CD8-positive, alpha-beta memory T cell (primary cell): ENCODE measurements at regions not wholly inside any gene's neighbourhood (a gene's known extent, or its start where the extent isn't known, plus 50 kb on each side); places are given as distances from the start of the nearest gene placed in this dataset.

Source experiments
- CTCF ChIA-PET: fragments of 350-600 bp; sonication (Branson Sonifier 250); formaldehyde crosslinking; loops from one replicate; lab custom pipeline; 2021; ENCODE audit warnings: antibody characterized with exemption; lab: Charles Lee
- POLR2A ChIA-PET: fragments of 350-600 bp; sonication (Branson Sonifier 250); formaldehyde crosslinking; loops from one replicate; lab custom pipeline; 2021; ENCODE audit warnings: antibody characterized with exemption; lab: Charles Lee
- DNase-seq, 5 donors: peaks; one replicate each; pipeline versions ENCODE4 v3.0.0 to v3.0.0-alpha.2; 2020 to 2022; ENCODE audit warnings: mixed read lengths in 1 of 5
- H3K27ac ChIP-seq: one replicate; pipeline ENCODE4 v1.7.0; 2013; ENCODE audit warnings: low read depth, mild to moderate bottlenecking, low read length, moderate library complexity
- H3K27me3 ChIP-seq: 2 replicates; pipeline ENCODE4 v1.7.0; 2013; ENCODE audit warnings: low read length, mild to moderate bottlenecking; ENCODE audit not compliant: insufficient read depth, poor library complexity, severe bottlenecking
- H3K36me3 ChIP-seq: 2 replicates; pipeline ENCODE4 v1.7.0; 2013; ENCODE audit warnings: mild to moderate bottlenecking, low read length, moderate library complexity; ENCODE audit not compliant: insufficient read depth
- H3K4me1 ChIP-seq: 2 replicates; pipeline ENCODE4 v1.7.0; 2013; ENCODE audit warnings: mild to moderate bottlenecking, low read length, moderate library complexity; ENCODE audit not compliant: insufficient read depth
- H3K4me3 ChIP-seq: 2 replicates; pipeline ENCODE4 v1.7.0; 2013; ENCODE audit warnings: mild to moderate bottlenecking, low read length
- H3K9me3 ChIP-seq: 2 replicates; pipeline ENCODE4 v1.7.0; 2013; ENCODE audit warnings: mild to moderate bottlenecking, low read length
- H3K27ac Mint-ChIP-seq, 8 donors: one replicate each; pipeline ENCODE4 v1.8.0; 2020 to 2021; ENCODE audit warnings: mixed read lengths in 8 of 8, mild to moderate bottlenecking in 6 of 8, inconsistent platforms in 3 of 8, moderate library complexity in 3 of 8
- H3K27me3 Mint-ChIP-seq, 2 donors: one replicate each; pipeline ENCODE4 v1.8.0; 2020 to 2021; ENCODE audit warnings: mixed read lengths in 2 of 2, mild to moderate bottlenecking in 1 of 2, moderate library complexity in 1 of 2
- H3K36me3 Mint-ChIP-seq, 3 donors: one replicate each; pipeline ENCODE4 v1.8.0; 2020 to 2021; ENCODE audit warnings: mixed read lengths in 3 of 3, inconsistent platforms in 1 of 3, mild to moderate bottlenecking in 1 of 3
- H3K4me1 Mint-ChIP-seq, 3 donors: one replicate each; pipeline ENCODE4 v1.8.0; 2020 to 2021; ENCODE audit warnings: mixed read lengths in 3 of 3, inconsistent platforms in 1 of 3, mild to moderate bottlenecking in 1 of 3
- H3K4me3 Mint-ChIP-seq, 7 donors: one replicate each; pipeline ENCODE4 v1.8.0; 2020 to 2021; ENCODE audit warnings: mixed read lengths in 7 of 7, mild to moderate bottlenecking in 6 of 7, moderate library complexity in 4 of 7, inconsistent platforms in 2 of 7
- H3K9me3 Mint-ChIP-seq, 5 donors: one replicate each; pipeline ENCODE4 v1.8.0; 2020 to 2022; ENCODE audit warnings: mixed read lengths in 5 of 5, mild to moderate bottlenecking in 3 of 5, moderate library complexity in 2 of 5, inconsistent platforms in 1 of 5

GRCh38 chr1:239858057-239858456, 233.6 kb upstream of the FMN2 start:
- H3K9me3 Mint-ChIP-seq: peaks cover 0 to 1% (median 0%) of the 10 kb centered on the region in 5 donors
- CTCF ChIA-PET: no interaction called here
- no peak for DNase-seq
- Histone ChIP-seq H3K4me3 (no peak overlapping the region), H3K27me3 (no peaks in the 10 kb centered on the region), H3K9me3 (no peaks in the 10 kb centered on the region), H3K36me3 (no peaks in the 10 kb centered on the region), H3K27ac (no peak overlapping the region), H3K4me1 (no peaks in the 10 kb centered on the region)
- H3K4me3 Mint-ChIP-seq: no peak overlapping the region
- no peaks in the 10 kb centered on the region for H3K4me1 Mint-ChIP-seq
- POLR2A ChIA-PET: no interaction called here
- H3K27ac Mint-ChIP-seq: no peak overlapping the region
- H3K27me3 Mint-ChIP-seq: no peaks in the 10 kb centered on the region
- H3K36me3 Mint-ChIP-seq: peaks cover 0 to 2% (median 0%) of the 10 kb centered on the region in 3 donors

GRCh38 chr1:239858529-239858928, 233.2 kb upstream of the FMN2 start:
- Histone ChIP-seq H3K27ac (no peak overlapping the region), H3K4me3 (no peak overlapping the region), H3K4me1 (no peaks in the 10 kb centered on the region), H3K9me3 (no peaks in the 10 kb centered on the region), H3K27me3 (no peaks in the 10 kb centered on the region), H3K36me3 (no peaks in the 10 kb centered on the region)
- ChIA-PET CTCF (no interaction called here), POLR2A (no interaction called here)
- Mint-ChIP-seq H3K4me3 (no peak overlapping the region), H3K27me3 (no peaks in the 10 kb centered on the region), H3K4me1 (no peaks in the 10 kb centered on the region), H3K27ac (no peak overlapping the region), H3K36me3 (peaks cover 0 to 2% (median 0%) of the 10 kb centered on the region in 3 donors), H3K9me3 (peaks cover 0 to 2% (median 0%) of the 10 kb centered on the region in 5 donors)
- no peak for DNase-seq

DNA sequence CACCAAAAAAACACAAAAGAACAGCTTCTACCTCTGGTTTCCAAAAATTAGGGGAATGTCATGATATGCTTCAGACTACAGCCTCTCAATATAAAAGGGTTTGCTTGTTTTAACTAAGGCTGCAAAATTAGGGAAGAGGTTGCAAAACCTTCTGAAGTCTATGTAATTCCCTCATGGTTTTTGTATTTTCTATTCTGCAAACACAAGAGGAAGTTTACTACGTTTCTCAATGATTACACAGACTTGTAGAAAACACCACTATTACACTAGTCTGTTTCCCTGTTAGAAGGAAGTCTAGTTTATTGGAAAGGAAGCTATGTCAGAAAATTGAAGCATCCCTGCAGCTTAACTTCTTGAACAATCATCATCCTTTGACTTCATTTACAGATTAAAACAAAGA, 229.7 kb upstream of the FMN2 start:
- H3K4me3 Mint-ChIP-seq: no peak overlapping the region
- Histone ChIP-seq H3K4me1 (no peaks in the 10 kb centered on the region), H3K4me3 (no peak overlapping the region), H3K27ac (no peak overlapping the region), H3K27me3 (no peaks in the 10 kb centered on the region), H3K9me3 (no peaks in the 10 kb centered on the region), H3K36me3 (no peaks in the 10 kb centered on the region)
- no peak for DNase-seq
- no peaks in the 10 kb centered on the region for H3K27me3 Mint-ChIP-seq
- no peaks in the 10 kb centered on the region for H3K4me1 Mint-ChIP-seq
- peaks cover 0 to 2% (median 0%) of the 10 kb centered on the region in 5 donors for H3K9me3 Mint-ChIP-seq
- no peaks in the 10 kb centered on the region for H3K36me3 Mint-ChIP-seq
- POLR2A ChIA-PET: no interaction called here
- CTCF ChIA-PET: no interaction called here
- H3K27ac Mint-ChIP-seq: no peak overlapping the region

DNA sequence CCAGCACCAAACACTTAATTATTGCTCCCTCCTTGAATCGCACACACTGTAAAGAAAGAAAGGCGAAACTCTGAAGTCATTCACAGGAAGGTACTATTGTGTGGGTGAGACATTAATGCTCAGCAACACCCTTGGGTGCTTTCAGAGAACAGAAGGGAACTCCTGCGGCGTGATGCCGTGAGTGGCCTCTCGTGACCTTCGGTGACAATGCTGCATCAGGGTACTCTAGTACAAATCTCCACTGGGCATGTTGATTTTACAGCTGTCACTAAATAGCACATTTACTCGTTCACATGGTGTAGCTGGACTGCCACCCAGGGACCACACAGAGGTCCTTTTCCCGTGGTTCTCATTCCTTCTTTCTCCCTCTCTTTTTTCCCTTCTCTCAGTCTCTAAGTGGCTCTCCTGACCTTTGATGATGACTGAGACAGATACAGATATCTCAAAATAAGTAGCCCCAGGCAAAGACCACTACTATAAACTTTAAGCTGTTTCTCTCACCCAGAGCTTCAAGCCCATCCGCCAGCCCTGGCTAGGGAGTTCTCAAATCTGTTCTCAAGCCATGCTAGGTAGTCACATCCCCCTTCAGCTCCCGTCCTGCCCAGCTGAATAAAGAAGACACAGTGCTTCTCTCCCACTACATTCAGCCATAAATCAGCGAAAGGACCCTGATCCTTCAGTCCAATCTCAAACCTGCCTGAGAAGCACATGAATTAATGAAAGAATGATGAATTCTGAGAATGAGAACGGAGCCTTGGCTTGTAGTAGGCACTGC, 223.4 kb upstream of the FMN2 start:
- Histone ChIP-seq H3K36me3 (no peaks in the 10 kb centered on the region), H3K4me3 (no peak overlapping the region), H3K9me3 (no peaks in the 10 kb centered on the region), H3K27me3 (no peaks in the 10 kb centered on the region), H3K27ac (no peak overlapping the region), H3K4me1 (no peaks in the 10 kb centered on the region)
- ChIA-PET POLR2A (interaction anchor here (0.6 kb wide), 1 partner anchor 281 kb away, joined by 3 read pairs; no protein-coding TSS in a partner anchor), CTCF (interaction anchor here (1.4 kb wide), 1 partner anchor 19 kb away, joined by 3 read pairs; no protein-coding TSS in a partner anchor)
- Mint-ChIP-seq H3K27me3 (no peaks in the 10 kb centered on the region), H3K36me3 (no peaks in the 10 kb centered on the region), H3K4me3 (no peak overlapping the region), H3K4me1 (no peaks in the 10 kb centered on the region), H3K9me3 (peaks cover 0 to 2% (median 0%) of the 10 kb centered on the region in 5 donors), H3K27ac (peak overlapping the region in 2 of 8 donors; percentile 1 to 58)
- DNase-seq: no peak

DNA sequence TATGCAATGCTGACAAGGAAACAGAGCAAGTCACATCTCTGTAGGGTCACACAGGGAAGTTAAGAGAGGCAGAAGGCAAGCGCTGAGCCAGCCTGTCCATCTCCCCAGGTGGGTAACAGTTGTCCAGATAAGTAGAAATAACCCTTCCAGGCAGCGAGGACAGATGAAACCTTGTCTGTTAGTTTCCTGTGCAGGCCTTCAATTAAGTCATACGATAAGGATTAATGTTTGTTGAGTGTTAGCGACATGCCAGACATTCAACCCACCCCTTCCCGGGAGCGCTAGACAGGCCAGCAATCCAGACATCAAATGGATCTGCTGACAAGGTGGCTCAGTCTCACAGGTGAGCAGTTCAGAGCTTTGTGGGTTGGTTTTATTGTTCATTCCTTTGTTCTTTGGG, 221.5 kb upstream of the FMN2 start:
- DNase-seq: no peak
- Mint-ChIP-seq H3K9me3 (no peaks in the 10 kb centered on the region), H3K27ac (no peak overlapping the region), H3K4me1 (no peaks in the 10 kb centered on the region), H3K36me3 (no peaks in the 10 kb centered on the region), H3K27me3 (no peaks in the 10 kb centered on the region), H3K4me3 (no peak overlapping the region)
- Histone ChIP-seq H3K4me1 (no peaks in the 10 kb centered on the region), H3K27me3 (no peaks in the 10 kb centered on the region), H3K36me3 (no peaks in the 10 kb centered on the region), H3K9me3 (no peaks in the 10 kb centered on the region), H3K4me3 (no peak overlapping the region), H3K27ac (no peak overlapping the region)
- CTCF ChIA-PET: no interaction called here
- POLR2A ChIA-PET: no interaction called here

DNA sequence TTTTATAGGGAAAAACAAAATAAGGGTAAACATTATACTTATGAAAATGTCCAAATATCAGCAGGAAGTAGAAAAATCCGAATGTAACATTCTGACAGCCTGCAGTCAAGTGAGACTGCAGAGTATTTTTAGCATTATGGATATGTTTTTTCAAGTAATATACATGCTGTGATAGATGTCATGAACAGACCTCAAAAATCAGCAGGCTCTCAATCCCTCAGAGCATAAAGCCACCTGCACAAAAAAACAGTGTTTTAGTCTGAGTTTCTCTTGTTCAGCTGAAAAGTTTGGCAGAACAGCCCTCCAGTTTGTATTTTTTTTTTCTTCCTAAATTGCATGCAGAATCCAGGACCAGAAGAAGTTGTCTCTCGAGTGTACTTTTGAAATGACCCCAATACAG, 219.1 kb upstream of the FMN2 start:
- Histone ChIP-seq H3K4me3 (no peak overlapping the region), H3K4me1 (no peaks in the 10 kb centered on the region), H3K27me3 (no peaks in the 10 kb centered on the region), H3K27ac (no peak overlapping the region), H3K9me3 (no peaks in the 10 kb centered on the region), H3K36me3 (no peaks in the 10 kb centered on the region)
- Mint-ChIP-seq H3K27ac (no peak overlapping the region), H3K36me3 (no peaks in the 10 kb centered on the region), H3K9me3 (no peaks in the 10 kb centered on the region), H3K27me3 (no peaks in the 10 kb centered on the region), H3K4me3 (no peak overlapping the region), H3K4me1 (no peaks in the 10 kb centered on the region)
- ChIA-PET CTCF (no interaction called here), POLR2A (no interaction called here)
- DNase-seq: no peak

DNA sequence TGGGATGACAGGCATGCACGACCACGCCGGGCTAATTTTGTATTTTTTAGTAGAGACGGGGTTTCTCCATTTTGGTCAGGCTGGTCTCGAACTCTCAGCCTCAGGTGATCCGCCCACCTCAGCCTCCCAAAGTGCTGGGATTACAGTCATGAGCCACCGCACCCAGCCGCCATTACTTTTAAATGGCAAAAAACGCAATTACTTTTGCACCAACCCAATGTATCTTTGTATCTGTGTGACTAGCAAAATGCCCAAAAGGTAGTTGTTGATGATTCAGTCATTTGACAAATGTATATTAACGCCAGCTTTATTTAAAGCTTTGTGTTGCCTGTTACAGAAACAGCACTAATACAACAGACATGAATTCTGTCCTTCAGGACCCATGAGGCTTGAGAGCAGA, 216.9 kb upstream of the FMN2 start:
- Histone ChIP-seq H3K27ac (no peak overlapping the region), H3K36me3 (no peaks in the 10 kb centered on the region), H3K9me3 (no peaks in the 10 kb centered on the region), H3K27me3 (no peaks in the 10 kb centered on the region), H3K4me1 (no peaks in the 10 kb centered on the region), H3K4me3 (no peak overlapping the region)
- Mint-ChIP-seq H3K4me3 (no peak overlapping the region), H3K36me3 (no peaks in the 10 kb centered on the region), H3K4me1 (no peaks in the 10 kb centered on the region), H3K27me3 (no peaks in the 10 kb centered on the region), H3K27ac (no peak overlapping the region), H3K9me3 (no peaks in the 10 kb centered on the region)
- ChIA-PET CTCF (no interaction called here), POLR2A (no interaction called here)
- no peak for DNase-seq

DNA sequence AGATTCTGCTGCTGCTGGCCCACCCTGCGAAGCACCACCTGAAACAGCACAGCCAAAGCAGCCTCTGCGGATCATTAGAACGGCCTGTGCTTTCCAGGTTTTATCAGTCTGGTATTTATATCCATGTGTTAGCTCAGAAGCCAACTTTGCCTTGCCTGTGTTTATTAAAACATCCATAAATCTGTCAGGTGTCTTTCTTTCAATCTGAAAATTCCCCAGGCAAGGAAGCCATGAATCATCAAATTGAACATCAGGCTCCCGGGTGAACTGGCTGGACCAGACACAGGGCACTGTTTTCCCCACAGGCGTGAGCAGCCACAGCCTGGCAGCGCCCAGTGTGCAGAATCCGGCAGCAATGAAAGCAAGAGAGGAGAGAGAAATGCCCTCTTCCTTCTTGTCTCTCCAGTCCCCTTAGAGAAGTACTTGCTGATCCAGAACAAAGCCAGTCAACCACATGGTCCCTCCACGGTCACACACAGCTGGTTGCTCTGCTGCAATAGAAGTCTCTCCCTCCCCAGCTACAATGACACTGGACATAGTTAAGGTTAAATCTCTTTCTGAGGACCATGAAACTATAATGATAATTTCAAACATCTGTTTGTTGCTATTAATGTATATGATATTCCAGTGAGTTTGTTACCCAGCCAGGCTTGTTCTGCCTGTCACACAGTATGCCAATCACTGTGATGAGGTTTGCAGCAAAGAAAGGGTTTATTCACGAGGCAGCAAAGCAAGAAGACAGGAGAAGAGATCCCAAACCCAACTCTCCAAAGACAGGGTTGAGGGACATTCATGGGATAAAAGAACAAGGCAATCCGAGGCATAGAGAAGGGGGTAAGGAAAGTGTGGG, 212.1 kb upstream of the FMN2 start:
- Mint-ChIP-seq H3K4me1 (no peaks in the 10 kb centered on the region), H3K4me3 (no peak overlapping the region), H3K9me3 (no peaks in the 10 kb centered on the region), H3K27ac (no peak overlapping the region), H3K27me3 (peaks cover 0 to 2% of the 10 kb centered on the region in 2 donors), H3K36me3 (no peaks in the 10 kb centered on the region)
- no peaks in the 10 kb centered on the region for H3K36me3 ChIP-seq
- H3K4me1 ChIP-seq: no peaks in the 10 kb centered on the region
- H3K4me3 ChIP-seq: no peak overlapping the region
- no peaks in the 10 kb centered on the region for H3K9me3 ChIP-seq
- no peak for DNase-seq
- H3K27me3 ChIP-seq: no peaks in the 10 kb centered on the region
- ChIA-PET CTCF (interaction anchor here (1.5 kb wide), 1 partner anchor 18 kb away, joined by 6 read pairs; no protein-coding TSS in a partner anchor), POLR2A (no interaction called here)
- H3K27ac ChIP-seq: no peak overlapping the region
